DMS53 (cell line): ENCODE measurements at regions not wholly inside any gene's neighbourhood (a gene's known extent, or its start where the extent isn't known, plus 50 kb on each side); places are given as distances from the start of the nearest gene placed in this dataset.
"Not testable (repeated sequence)": the region's sequence is repeated elsewhere in the genome, so short reads cannot be mapped to it uniquely, and the experiment has no call there.

ENCODE experiments used
- DNase-seq: peaks from one replicate; lab custom pipeline; 2025; lab: John Stamatoyannopoulos, UW

- peak; percentile 36 for DNase-seq
Measured at GRCh38 chr17:70523426-70523825, 354.1 kb downstream of the KCNJ2 start.

- not testable (repeated sequence) for DNase-seq
Measured at GRCh38 chr17:70525035-70525434, 355.7 kb downstream of the KCNJ2 start.

DNA sequence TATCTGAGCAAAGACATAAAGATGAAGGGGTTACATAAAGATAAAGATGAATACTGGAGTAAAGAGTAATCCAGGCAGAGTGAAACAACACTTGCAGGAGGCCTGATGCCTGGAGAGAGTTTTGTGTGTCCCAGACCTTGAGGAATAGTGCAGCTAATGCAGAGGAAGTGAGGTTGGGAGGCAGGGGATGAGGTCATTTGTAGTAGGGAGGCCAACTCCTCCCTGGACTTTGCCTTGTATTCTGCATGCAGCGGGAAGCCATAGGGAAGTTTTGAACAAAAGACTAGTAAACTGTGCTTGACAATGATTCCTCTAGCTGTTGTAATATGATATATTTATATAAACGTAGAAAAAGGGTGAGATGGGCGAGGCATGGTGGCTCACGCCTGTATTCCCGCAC is 356.6 kb downstream of the KCNJ2 start:
- DNase-seq, result peak; percentile 57

DNA sequence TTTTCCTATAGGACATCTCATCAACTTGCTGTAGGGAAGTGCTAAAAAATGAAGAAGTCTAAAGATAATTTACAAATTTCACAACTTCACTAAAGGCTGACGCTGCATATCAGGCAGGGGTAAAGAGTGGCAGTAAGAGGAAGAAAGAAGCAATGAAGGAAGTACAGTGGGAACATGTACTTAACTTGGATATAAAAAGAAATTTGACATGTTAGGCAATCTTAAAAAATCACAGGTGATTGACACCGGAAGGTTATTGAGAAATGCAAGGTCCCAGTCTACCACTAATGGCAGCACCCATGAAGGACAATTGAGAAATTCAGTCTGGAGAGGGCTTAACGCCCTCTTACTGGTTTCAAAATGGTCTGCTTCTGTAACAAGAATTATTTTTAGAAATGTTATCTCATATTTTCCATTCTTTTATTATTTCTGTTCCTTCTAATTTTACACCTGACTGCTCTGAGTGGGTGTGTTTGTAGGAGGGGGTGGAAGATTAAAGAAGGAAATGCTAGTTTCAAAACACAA is 358.1 kb downstream of the KCNJ2 start:
- no peak for DNase-seq

DNA sequence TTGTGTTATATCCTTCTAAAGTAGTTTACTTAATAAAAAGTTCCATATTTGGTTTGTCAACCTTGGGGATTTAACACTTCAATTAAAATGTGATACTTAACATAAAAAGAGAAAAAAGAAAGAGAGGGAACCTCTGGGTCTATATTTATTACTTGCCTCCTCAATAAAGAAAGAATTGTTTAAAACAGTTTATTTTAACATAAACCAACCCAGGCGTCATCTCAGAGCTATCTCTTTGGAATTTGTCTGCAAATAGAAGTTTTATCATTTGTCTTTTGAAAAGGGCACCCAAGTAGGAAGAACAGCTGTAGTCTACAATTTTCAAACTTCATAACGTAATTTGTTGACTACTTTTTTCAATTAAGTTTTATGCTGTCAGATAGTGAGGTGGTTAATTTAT is 364.1 kb downstream of the KCNJ2 start:
- DNase-seq, result no peak

DNA sequence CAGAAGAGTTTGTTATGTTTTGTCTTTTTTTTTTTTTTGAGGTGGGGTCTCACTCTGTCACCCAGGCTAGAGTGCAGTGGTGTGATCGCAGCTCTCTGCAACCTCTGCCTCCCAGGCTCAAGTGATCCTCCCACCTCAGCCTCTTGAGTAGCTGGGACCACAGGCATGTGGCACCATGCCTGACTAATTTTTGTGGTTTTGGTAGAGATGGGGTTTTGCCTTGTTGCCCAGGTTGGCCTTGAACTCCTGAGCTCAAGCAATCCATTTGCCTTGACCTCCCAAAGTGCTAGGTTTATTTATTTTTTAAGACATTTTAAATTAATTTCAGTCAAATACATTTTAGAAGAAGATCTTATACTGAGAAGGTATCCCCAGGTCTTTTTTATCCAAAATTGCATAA is 366.7 kb downstream of the KCNJ2 start:
- no peak for DNase-seq

- no peak for DNase-seq
Measured at GRCh38 chr17:70539132-70539924, 370.0 kb downstream of the KCNJ2 start.

- no peak for DNase-seq
Measured at GRCh38 chr17:70542876-70543275, 373.5 kb downstream of the KCNJ2 start.

DNA sequence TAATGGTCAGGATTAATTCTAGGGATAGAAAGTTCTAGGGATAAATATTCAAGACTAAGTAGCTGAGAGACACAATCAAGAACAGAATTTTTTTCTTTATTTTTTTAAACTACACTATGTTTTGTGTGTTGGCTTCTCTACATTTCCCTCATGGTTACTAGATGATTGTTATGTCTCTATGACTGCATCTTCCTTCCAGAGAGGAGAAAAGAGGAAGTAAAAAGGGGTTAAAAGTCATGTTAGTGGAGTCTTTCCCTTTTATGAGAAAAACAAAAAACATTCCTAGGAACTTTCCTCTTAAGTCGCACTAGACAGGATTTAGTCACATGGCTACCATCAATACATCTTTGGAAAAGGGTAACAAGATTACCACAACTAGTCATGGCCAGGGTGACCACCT is 375.0 kb downstream of the KCNJ2 start:
- no peak for DNase-seq

DNA sequence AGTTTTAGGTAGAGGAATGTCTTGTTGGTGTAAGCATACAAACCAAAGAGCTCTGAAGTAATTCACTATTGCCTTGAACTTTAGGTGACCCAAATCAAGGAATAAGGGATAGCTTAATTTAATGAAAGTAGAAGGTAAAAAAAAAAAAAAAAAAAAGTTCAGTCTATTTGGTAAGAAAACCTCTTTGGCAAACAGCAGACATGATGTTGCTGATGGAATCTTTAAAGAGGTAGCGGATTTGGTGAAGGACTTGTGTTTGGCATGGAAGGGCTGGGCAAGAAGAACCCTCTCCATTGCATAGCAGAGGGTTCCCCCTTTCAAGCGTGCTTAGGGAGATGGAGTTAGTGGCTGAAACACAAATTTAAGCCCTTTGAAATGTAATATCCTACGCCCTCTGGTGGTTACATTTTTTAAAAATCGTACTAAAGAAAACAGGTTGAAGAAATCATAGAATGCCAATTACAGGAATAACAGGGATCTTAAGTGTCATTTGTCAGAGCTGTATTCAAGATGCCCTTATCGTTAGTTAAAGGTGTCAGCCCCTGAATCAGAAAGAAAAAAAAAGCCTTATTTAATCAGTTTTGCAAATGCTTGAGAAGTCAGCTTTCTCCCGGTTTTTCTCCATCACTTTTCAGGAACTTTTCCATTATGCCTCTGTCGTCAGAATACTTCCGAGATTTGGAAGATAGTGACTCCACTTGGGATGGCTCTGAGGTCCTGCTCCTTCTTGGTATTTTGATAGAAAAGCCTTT is 383.1 kb downstream of the KCNJ2 start:
- peak; percentile 75 for DNase-seq

- no peak for DNase-seq
Measured at GRCh38 chr17:70552982-70553334, 383.6 kb downstream of the KCNJ2 start.

GRCh38 chr17:70555723-70556122 is 386.4 kb downstream of the KCNJ2 start:
- DNase-seq, result no peak

- DNase-seq, result no peak
Measured at GRCh38 chr17:70558821-70559220, 389.5 kb downstream of the KCNJ2 start.

- DNase-seq, result no peak
Measured at GRCh38 chr17:70560471-70560870, 391.1 kb downstream of the KCNJ2 start.

- DNase-seq, result no peak
Measured at GRCh38 chr17:70562137-70562536, 392.8 kb downstream of the KCNJ2 start.

DNA sequence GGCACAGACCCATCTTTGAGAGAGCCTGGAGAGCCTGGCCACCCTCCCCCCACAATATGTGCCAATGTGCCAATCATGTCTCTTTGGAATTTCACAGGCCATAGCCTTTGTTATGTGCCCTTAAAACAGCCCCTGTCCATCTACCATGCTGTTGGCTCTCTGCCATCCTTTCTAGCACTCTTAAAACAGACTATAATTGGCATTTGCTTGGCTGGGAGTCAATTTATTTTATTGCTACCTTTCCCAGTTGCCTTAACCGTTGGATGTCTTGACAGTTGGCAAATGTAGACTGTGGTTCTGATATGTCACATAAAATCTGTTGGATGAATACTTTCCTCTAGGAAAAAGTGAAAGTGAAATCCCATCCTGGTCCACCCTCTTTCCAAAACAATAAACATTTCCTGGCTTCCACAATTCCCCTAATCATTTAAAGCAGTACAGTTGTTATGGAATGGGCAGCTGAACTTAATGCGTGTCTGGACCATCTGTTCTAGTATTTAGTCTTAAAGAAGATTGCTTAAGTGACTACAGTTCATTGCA is 394.0 kb downstream of the KCNJ2 start:
- peak; percentile 30 for DNase-seq

GRCh38 chr17:70564006-70564620 is 394.8 kb downstream of the KCNJ2 start:
- peak; percentile 5 for DNase-seq

GRCh38 chr17:70569128-70569527 is 399.8 kb downstream of the KCNJ2 start:
- no peak for DNase-seq

GRCh38 chr17:70577456-70577855 is 408.1 kb downstream of the KCNJ2 start:
- no peak for DNase-seq

DNA sequence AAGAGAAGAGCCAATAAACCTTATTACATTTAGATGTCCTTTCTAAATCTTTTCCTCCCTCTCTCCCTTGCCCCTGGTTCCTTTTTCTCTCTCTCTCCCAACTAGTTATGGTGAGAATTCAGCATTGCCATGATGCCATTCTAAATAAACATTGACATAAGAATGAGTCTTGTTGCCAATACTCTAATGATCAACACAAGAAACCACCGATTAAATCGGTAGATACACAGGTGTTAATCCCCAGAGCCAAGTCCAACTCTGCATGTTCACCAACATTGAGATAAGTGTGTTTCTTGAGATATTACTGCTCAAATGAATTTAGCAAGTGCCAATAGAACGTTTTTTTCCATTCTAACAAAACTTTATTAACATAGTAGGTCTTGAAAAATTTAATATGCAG is 412.1 kb downstream of the KCNJ2 start:
- peak; percentile 50 for DNase-seq

- DNase-seq, result no peak
Measured at GRCh38 chr17:70582777-70583176, 413.4 kb downstream of the KCNJ2 start.

GRCh38 chr17:70584255-70584654 is 414.9 kb downstream of the KCNJ2 start:
- DNase-seq, result no peak

- DNase-seq, result no peak
Measured at GRCh38 chr17:70588003-70588402, 418.7 kb downstream of the KCNJ2 start.
